OCI-M2 (cell line): ENCODE measurements at regions not wholly inside any gene's neighbourhood (a gene's known extent, or its start where the extent isn't known, plus 50 kb on each side); places are given as distances from the start of the nearest gene placed in this dataset.

Experiments used
- DNase-seq: peaks from one replicate; lab custom pipeline; 2025; ENCODE audit not compliant: unreplicated experiment; lab: John Stamatoyannopoulos, UW

GRCh38 chr4:18077808-18078207, 56.3 kb upstream of the LCORL start:
- DNase-seq = no peak

GRCh38 chr4:18075823-18076433, 54.4 kb upstream of the LCORL start:
- no peak for DNase-seq

- DNase-seq = no peak
These were observed 50.3 kb upstream of the LCORL start for GRCh38 chr4:18071894-18072293.
